ENCODE measurements at regions not wholly inside any gene's neighbourhood (a gene's known extent, or its start where the extent isn't known, plus 50 kb on each side); places are given as distances from the start of the nearest gene placed in this dataset.
"Not testable (repeated sequence)": the region's sequence is repeated elsewhere in the genome, so short reads cannot be mapped to it uniquely, and the experiment has no call there.

DNA sequence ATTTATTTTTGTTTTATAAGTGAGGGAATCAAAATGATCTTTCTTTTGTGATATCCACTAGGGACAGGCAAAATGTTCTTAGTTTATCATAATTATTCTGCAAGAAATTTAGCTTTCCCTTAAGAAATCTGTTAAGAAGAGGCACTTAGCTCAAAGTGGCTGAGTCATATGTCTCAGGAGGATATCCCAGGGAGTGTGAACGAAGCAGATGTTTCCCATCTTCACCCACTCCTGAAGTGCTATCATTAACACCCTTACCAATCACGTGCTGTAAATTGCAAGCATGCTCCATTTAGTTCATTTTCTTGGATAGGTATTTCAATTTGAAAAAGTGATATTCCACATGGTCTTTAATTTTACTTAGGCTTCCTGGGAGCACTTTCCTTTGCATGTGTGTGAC lies 774.3 kb upstream of the TMEFF2 start:
- H3K79me2 ChIP-seq (ENCODE audit: insufficient read depth, low read depth, low read length), result no peaks in the 10 kb centered on the region
- no peak overlapping the region for H3K4me3 ChIP-seq (ENCODE audit: low read depth, low read length, poor library complexity, severe bottlenecking)
- H3K9me3 ChIP-seq (ENCODE audit: low read length), result no peaks in the 10 kb centered on the region
- BruUV-seq (replicated peaks), result no TSS peak
- H3K4me1 ChIP-seq (ENCODE audit: insufficient read depth, low read length, poor library complexity, severe bottlenecking), result no peaks in the 10 kb centered on the region
- H3K27ac ChIP-seq (ENCODE audit: low read depth, low read length, poor library complexity, severe bottlenecking), result no peak overlapping the region
- no peak overlapping the region for H2AFZ ChIP-seq (ENCODE audit: low read length)
- no peaks in the 10 kb centered on the region for H3K36me3 ChIP-seq (ENCODE audit: insufficient read depth, low read length)
- H3K4me2 ChIP-seq (ENCODE audit: low read length), result no peak overlapping the region
- TF ChIP-seq, protein P1, sequence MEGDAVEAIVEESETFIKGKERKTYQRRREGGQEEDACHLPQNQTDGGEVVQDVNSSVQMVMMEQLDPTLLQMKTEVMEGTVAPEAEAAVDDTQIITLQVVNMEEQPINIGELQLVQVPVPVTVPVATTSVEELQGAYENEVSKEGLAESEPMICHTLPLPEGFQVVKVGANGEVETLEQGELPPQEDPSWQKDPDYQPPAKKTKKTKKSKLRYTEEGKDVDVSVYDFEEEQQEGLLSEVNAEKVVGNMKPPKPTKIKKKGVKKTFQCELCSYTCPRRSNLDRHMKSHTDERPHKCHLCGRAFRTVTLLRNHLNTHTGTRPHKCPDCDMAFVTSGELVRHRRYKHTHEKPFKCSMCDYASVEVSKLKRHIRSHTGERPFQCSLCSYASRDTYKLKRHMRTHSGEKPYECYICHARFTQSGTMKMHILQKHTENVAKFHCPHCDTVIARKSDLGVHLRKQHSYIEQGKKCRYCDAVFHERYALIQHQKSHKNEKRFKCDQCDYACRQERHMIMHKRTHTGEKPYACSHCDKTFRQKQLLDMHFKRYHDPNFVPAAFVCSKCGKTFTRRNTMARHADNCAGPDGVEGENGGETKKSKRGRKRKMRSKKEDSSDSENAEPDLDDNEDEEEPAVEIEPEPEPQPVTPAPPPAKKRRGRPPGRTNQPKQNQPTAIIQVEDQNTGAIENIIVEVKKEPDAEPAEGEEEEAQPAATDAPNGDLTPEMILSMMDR (conservative IDR thresholded peaks at IDR 0.05; ENCODE audit: low read length), result no peak
- no peak for TF ChIP-seq EZH2phosphoT487 (IDR thresholded peaks at IDR 0.05; ENCODE audit: borderline replicate concordance, low read depth, low read length)
- ChIA-PET POLR2A (interaction anchor here (0.6 kb wide), 1 partner anchor 1095 kb away, joined by 4 read pairs; no protein-coding TSS in a partner anchor), CTCF (ENCODE audit: unreplicated experiment) (no interaction called here)
- no peaks in the 10 kb centered on the region for H4K20me1 ChIP-seq (ENCODE audit: insufficient read depth, low read length)
- intact Hi-C loops (cut with micrococcal nuclease; ENCODE audit: unreplicated experiment), result no loop called here
- no peaks in the 10 kb centered on the region for H3K9me2 ChIP-seq (ENCODE audit: insufficient read depth, low read length)
- DNase-seq (ENCODE audit: low spot score), result no peak

DNA sequence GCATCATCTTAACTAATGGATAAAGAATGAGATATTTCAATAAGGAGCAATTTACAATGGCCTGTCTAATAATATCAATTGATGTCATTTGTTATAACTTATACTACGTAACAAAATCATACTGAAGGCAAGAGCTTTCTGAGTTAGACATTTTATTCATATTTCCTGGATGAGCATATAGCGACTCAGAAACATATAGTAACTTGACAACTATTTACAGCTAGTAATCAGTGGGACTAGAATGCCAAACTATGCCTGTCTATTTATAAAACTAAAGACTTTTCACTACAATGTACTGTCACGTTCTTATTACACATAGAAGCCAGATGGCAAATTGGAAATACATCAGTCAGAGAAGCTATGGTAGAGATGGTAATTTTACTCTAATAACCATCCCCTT lies 766.2 kb upstream of the TMEFF2 start:
- DNase-seq (ENCODE audit: low spot score), result no peak
- Histone ChIP-seq H3K27ac (ENCODE audit: low read depth, low read length, poor library complexity, severe bottlenecking) (no peak overlapping the region), H3K4me2 (ENCODE audit: low read length) (no peak overlapping the region), H3K79me2 (ENCODE audit: insufficient read depth, low read depth, low read length) (no peaks in the 10 kb centered on the region), H3K4me1 (ENCODE audit: insufficient read depth, low read length, poor library complexity, severe bottlenecking) (no peaks in the 10 kb centered on the region), H3K36me3 (ENCODE audit: insufficient read depth, low read length) (no peaks in the 10 kb centered on the region), H3K4me3 (ENCODE audit: low read depth, low read length, poor library complexity, severe bottlenecking) (no peak overlapping the region), H3K9me2 (ENCODE audit: insufficient read depth, low read length) (no peaks in the 10 kb centered on the region), H4K20me1 (ENCODE audit: insufficient read depth, low read length) (no peaks in the 10 kb centered on the region), H3K9me3 (ENCODE audit: low read length) (no peaks in the 10 kb centered on the region), H2AFZ (ENCODE audit: low read length) (no peak overlapping the region)
- ChIA-PET CTCF (ENCODE audit: unreplicated experiment) (no interaction called here), POLR2A (interaction anchor here (1.8 kb wide), 1 partner anchor 15 kb away, joined by 5 read pairs; no protein-coding TSS in a partner anchor)
- BruUV-seq (replicated peaks), result no TSS peak
- TF ChIP-seq, protein P1 (conservative IDR thresholded peaks at IDR 0.05; ENCODE audit: low read length), result no peak
- TF ChIP-seq EZH2phosphoT487 (IDR thresholded peaks at IDR 0.05; ENCODE audit: borderline replicate concordance, low read depth, low read length), result no peak
- intact Hi-C loops (cut with micrococcal nuclease; ENCODE audit: unreplicated experiment), result no loop called here

DNA sequence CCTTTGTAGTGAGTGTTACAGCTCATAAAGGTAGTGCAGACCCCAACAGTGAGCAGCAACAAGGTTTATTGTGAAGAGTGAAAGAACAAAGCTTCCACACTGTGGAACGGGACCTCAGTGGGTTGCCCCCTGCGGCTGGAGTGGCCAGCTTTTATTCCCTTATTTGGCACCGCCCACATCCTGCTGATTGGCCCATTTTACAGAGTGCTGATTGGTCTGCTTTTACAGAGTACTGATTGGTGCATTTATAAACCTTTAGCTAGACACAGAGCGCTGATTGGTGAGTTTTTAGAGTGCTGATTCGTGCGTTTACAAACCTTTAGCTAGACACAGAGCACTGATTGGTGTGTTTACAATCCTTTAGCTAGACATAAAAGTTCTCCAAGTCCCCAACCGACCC lies 763.9 kb upstream of the TMEFF2 start:
- H3K79me2 ChIP-seq (ENCODE audit: insufficient read depth, low read depth, low read length); H3K4me3 ChIP-seq (ENCODE audit: low read depth, low read length, poor library complexity, severe bottlenecking); intact Hi-C loops (cut with micrococcal nuclease; ENCODE audit: unreplicated experiment); H3K4me2 ChIP-seq (ENCODE audit: low read length); H3K9me3 ChIP-seq (ENCODE audit: low read length); CTCF ChIA-PET (ENCODE audit: unreplicated experiment); H3K9me2 ChIP-seq (ENCODE audit: insufficient read depth, low read length); POLR2A ChIA-PET; H3K4me1 ChIP-seq (ENCODE audit: insufficient read depth, low read length, poor library complexity, severe bottlenecking); DNase-seq (ENCODE audit: low spot score); H2AFZ ChIP-seq (ENCODE audit: low read length); H4K20me1 ChIP-seq (ENCODE audit: insufficient read depth, low read length); H3K27ac ChIP-seq (ENCODE audit: low read depth, low read length, poor library complexity, severe bottlenecking); H3K36me3 ChIP-seq (ENCODE audit: insufficient read depth, low read length); BruUV-seq (replicated peaks): not testable (repeated sequence)
